CD14-positive monocyte (primary cell): ENCODE measurements at regions not wholly inside any gene's neighbourhood (a gene's known extent, or its start where the extent isn't known, plus 50 kb on each side); places are given as distances from the start of the nearest gene placed in this dataset.

Experiments
- DNase-seq, 3 donors: peaks; one replicate each; pipeline ENCODE4 v3.0.0-alpha.2; 2011 to 2022
- H2AFZ ChIP-seq: 2 replicates; pipeline ENCODE4 v1.6.0; 2012; ENCODE audit warnings: mild to moderate bottlenecking, low read depth, low read length, inconsistent platforms; ENCODE audit not compliant: insufficient read depth, poor library complexity, severe bottlenecking
- H3K27ac ChIP-seq, 2 donors: 1 replicate in 1 of 2; 2 replicates in 1 of 2; pipeline ENCODE4 v1.5.1; 2012 to 2013; ENCODE audit warnings: low read length in 2 of 2, control low read depth in 1 of 2, inconsistent platforms in 1 of 2, low read depth in 1 of 2, mild to moderate bottlenecking in 1 of 2
- H3K27me3 ChIP-seq, 2 donors: one replicate each; pipeline versions ENCODE4 v1.6.0 to v1.6.1; 2011 to 2013; ENCODE audit warnings: low read length in 2 of 2; ENCODE audit not compliant: control insufficient read depth in 2 of 2, insufficient read depth in 2 of 2
- H3K36me3 ChIP-seq, 2 donors: replicated peaks in 1 of 2; 1 replicate in 1 of 2; 2 replicates in 1 of 2; pipeline versions ENCODE4 v1.5.1 to v1.6.1; 2012 to 2013; ENCODE audit warnings: low read length in 2 of 2, control low read depth in 1 of 2, inconsistent platforms in 1 of 2, mild to moderate bottlenecking in 1 of 2; ENCODE audit not compliant: insufficient read depth in 2 of 2, control insufficient read depth in 1 of 2
- H3K4me1 ChIP-seq, 2 donors: 1 replicate in 1 of 2; 2 replicates in 1 of 2; pipeline versions ENCODE4 v1.5.1 to v1.6.1; 2012 to 2013; ENCODE audit warnings: low read length in 2 of 2, control low read depth in 1 of 2, inconsistent platforms in 1 of 2, mild to moderate bottlenecking in 1 of 2, moderate library complexity in 1 of 2; ENCODE audit not compliant: insufficient read depth in 2 of 2, control insufficient read depth in 1 of 2
- H3K4me2 ChIP-seq: replicated peaks from 2 replicates; pipeline ENCODE3; 2012; ENCODE audit warnings: low read length, moderate library complexity, mild to moderate bottlenecking; ENCODE audit not compliant: poor library complexity, severe bottlenecking; ENCODE audit errors: extremely low read depth
- H3K4me3 ChIP-seq, 3 experiments: fragments of 200-600 bp in 1 of 3; sonication (generic) in 1 of 3; replicated peaks in 1 of 3; 1 replicate in 2 of 3; 2 replicates in 1 of 3; pipeline ENCODE4 v1.5.1; 2011 to 2013; ENCODE audit warnings: low read length in 3 of 3, mild to moderate bottlenecking in 3 of 3, control low read depth in 2 of 3, low read depth in 2 of 3, inconsistent platforms in 1 of 3, moderate library complexity in 1 of 3
- H3K79me2 ChIP-seq: 2 replicates; pipeline ENCODE4 v1.6.0; 2012; ENCODE audit warnings: mild to moderate bottlenecking, control low read depth, inconsistent platforms, low read length, moderate library complexity; ENCODE audit not compliant: insufficient read depth
- H3K9ac ChIP-seq: 2 replicates; pipeline ENCODE4 v1.6.0; 2017; ENCODE audit warnings: low read length, mild to moderate bottlenecking; ENCODE audit not compliant: insufficient read depth, poor library complexity, severe bottlenecking
- H3K9me3 ChIP-seq, 2 donors: replicated peaks in 1 of 2; 1 replicate in 1 of 2; 2 replicates in 1 of 2; pipeline versions ENCODE4 v1.5.1 to v1.6.1; 2012 to 2013; ENCODE audit warnings: low read length in 2 of 2, control low read depth in 1 of 2; ENCODE audit not compliant: control insufficient read depth in 1 of 2, insufficient read depth in 1 of 2
- H4K20me1 ChIP-seq: 2 replicates; pipeline ENCODE4 v1.6.0; 2012; ENCODE audit warnings: mild to moderate bottlenecking, low read length, control low read depth, moderate library complexity; ENCODE audit not compliant: insufficient read depth
- H3K27ac Mint-ChIP-seq, 7 donors: one replicate each; pipeline ENCODE4 v1.8.0; 2020; ENCODE audit warnings: mild to moderate bottlenecking in 7 of 7, mixed read lengths in 7 of 7, moderate library complexity in 6 of 7, inconsistent platforms in 2 of 7
- H3K27me3 Mint-ChIP-seq, 3 donors: one replicate each; pipeline ENCODE4 v1.8.0; 2021 to 2022; ENCODE audit warnings: low read depth in 3 of 3, mild to moderate bottlenecking in 3 of 3, mixed read lengths in 3 of 3, moderate library complexity in 3 of 3, inconsistent platforms in 1 of 3
- H3K36me3 Mint-ChIP-seq, 2 donors: one replicate each; pipeline ENCODE4 v1.8.0; 2020; ENCODE audit warnings: mixed read lengths in 2 of 2, inconsistent platforms in 1 of 2, mild to moderate bottlenecking in 1 of 2
- H3K4me1 Mint-ChIP-seq: one replicate; pipeline ENCODE4 v1.8.0; 2020; ENCODE audit warnings: mild to moderate bottlenecking, mixed read lengths
- H3K4me3 Mint-ChIP-seq, 2 donors: one replicate each; pipeline ENCODE4 v1.8.0; 2020; ENCODE audit warnings: mild to moderate bottlenecking in 2 of 2, mixed read lengths in 2 of 2, moderate library complexity in 1 of 2
- H3K9me3 Mint-ChIP-seq, 7 donors: one replicate each; pipeline ENCODE4 v1.8.0; 2020 to 2022; ENCODE audit warnings: mixed read lengths in 7 of 7, mild to moderate bottlenecking in 6 of 7, moderate library complexity in 6 of 7, inconsistent platforms in 2 of 7
- WGBS: methylation state at CpG from one replicate; pipeline ENCODE4 v1.1.5; 2013; ENCODE audit warnings: missing lambda C conversion rate; ENCODE audit not compliant: insufficient coverage; 5-methylcytosine and 5-hydroxymethylcytosine counted together
- intact Hi-C, 2 donors: fragments of 100-400 bp; cut with micrococcal nuclease; formaldehyde crosslinking; loops; one replicate each; pipeline versions ENCODE4 v1.15.0 to v1.15.1; 2023
- TF ChIP-seq, protein P1 (sequence below): fragments of 200-600 bp; IDR thresholded peaks from one replicate; pipeline ENCODE4 v1.8.0; 2022; ENCODE audit warnings: antibody characterized with exemption, mild to moderate bottlenecking

DNA sequence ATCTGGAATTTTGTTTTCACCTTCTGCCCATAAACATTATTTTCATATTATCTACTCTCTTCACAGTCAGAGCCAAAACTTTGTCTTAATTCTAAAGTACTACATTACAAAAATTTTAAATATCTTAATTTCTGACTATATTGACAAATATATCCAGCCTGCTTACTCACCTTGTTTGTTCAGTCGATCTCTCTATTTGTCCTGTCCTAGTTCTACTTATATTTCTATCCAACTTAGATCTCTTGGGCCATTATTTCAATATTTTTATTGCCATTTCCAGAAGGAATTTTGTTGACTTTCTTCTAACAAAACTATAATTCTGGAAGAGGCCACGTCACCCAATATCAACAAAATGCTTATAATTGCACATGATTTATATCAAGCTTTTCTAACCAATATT lies 652.8 kb upstream of the CTNND2 start:
- no peak overlapping the region for H3K9ac ChIP-seq
- no peak overlapping the region for H3K4me3 ChIP-seq
- no peaks in the 10 kb centered on the region for H3K79me2 ChIP-seq

DNA sequence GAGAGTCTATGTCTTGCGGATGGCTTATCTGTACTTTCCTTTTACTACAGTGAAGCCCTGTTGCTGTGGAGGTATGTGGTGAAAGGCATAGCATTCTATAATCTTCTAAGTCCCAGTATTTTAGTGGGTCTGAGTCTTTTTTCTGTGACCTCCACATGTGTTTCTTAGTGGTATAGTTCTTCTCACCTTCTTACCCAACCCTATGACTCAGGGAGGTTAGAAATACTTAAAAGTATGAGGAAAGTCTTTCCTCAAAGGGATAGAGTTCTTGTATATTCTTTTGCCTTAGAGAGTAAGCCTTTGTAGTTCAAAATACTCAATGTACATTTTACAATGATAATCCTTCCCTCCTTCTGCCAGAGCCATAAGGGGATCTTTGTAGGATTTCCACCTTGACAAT lies 621.9 kb upstream of the CTNND2 start:
- H3K4me3 Mint-ChIP-seq = no peak overlapping the region
- TF ChIP-seq, protein P1, sequence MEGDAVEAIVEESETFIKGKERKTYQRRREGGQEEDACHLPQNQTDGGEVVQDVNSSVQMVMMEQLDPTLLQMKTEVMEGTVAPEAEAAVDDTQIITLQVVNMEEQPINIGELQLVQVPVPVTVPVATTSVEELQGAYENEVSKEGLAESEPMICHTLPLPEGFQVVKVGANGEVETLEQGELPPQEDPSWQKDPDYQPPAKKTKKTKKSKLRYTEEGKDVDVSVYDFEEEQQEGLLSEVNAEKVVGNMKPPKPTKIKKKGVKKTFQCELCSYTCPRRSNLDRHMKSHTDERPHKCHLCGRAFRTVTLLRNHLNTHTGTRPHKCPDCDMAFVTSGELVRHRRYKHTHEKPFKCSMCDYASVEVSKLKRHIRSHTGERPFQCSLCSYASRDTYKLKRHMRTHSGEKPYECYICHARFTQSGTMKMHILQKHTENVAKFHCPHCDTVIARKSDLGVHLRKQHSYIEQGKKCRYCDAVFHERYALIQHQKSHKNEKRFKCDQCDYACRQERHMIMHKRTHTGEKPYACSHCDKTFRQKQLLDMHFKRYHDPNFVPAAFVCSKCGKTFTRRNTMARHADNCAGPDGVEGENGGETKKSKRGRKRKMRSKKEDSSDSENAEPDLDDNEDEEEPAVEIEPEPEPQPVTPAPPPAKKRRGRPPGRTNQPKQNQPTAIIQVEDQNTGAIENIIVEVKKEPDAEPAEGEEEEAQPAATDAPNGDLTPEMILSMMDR = no peak
- no peak overlapping the region for H3K27ac ChIP-seq
- H3K27ac Mint-ChIP-seq = no peak overlapping the region
- H3K36me3 Mint-ChIP-seq = no peaks in the 10 kb centered on the region
- H3K4me1 ChIP-seq = no peaks in the 10 kb centered on the region
- no peak for DNase-seq
- H3K27me3 Mint-ChIP-seq = no peaks in the 10 kb centered on the region
- H3K4me3 ChIP-seq = no peak overlapping the region
- no CpG with 5 or more reads among the region's 1 CpG for WGBS
- no peak overlapping the region for H2AFZ ChIP-seq
- no peaks in the 10 kb centered on the region for H3K79me2 ChIP-seq
- H3K9ac ChIP-seq = no peak overlapping the region
- H3K27me3 ChIP-seq = no peaks in the 10 kb centered on the region
- peaks cover 0 to 6% (median 2%) of the 10 kb centered on the region in 7 donors for H3K9me3 Mint-ChIP-seq
- H3K36me3 ChIP-seq = no peaks in the 10 kb centered on the region
- H3K9me3 ChIP-seq = no peaks in the 10 kb centered on the region
- intact Hi-C loops = no loop called here
- no peak overlapping the region for H3K4me2 ChIP-seq
- H4K20me1 ChIP-seq = no peaks in the 10 kb centered on the region
- H3K4me1 Mint-ChIP-seq = no peaks in the 10 kb centered on the region

More for the DNA sequence above, 652.8 kb upstream of the CTNND2 start:
- H3K4me1 Mint-ChIP-seq = no peaks in the 10 kb centered on the region
- no peaks in the 10 kb centered on the region for H3K36me3 Mint-ChIP-seq
- peaks cover 0 to 18% (median 2%) of the 10 kb centered on the region in 7 donors for H3K9me3 Mint-ChIP-seq
- H3K36me3 ChIP-seq = no peaks in the 10 kb centered on the region
- no peak overlapping the region for H3K27ac Mint-ChIP-seq
- TF ChIP-seq, protein P1 = no peak
- no peak overlapping the region for H3K4me3 Mint-ChIP-seq
- no peak overlapping the region for H2AFZ ChIP-seq
- peaks cover 0 to 3% of the 10 kb centered on the region in 2 donors for H3K9me3 ChIP-seq
- no peak overlapping the region for H3K4me2 ChIP-seq
- DNase-seq = no peak
- intact Hi-C loops = no loop called here
- no peaks in the 10 kb centered on the region for H3K27me3 ChIP-seq
- H4K20me1 ChIP-seq = no peaks in the 10 kb centered on the region
- H3K27me3 Mint-ChIP-seq = no peaks in the 10 kb centered on the region
- no peaks in the 10 kb centered on the region for H3K4me1 ChIP-seq
- H3K27ac ChIP-seq = no peak overlapping the region
- 83% methylated on average over 1 of the region's 2 CpGs for WGBS
